ENCODE measurements at regions not wholly inside any gene's neighbourhood (a gene's known extent, or its start where the extent isn't known, plus 50 kb on each side); places are given as distances from the start of the nearest gene placed in this dataset.

DNA sequence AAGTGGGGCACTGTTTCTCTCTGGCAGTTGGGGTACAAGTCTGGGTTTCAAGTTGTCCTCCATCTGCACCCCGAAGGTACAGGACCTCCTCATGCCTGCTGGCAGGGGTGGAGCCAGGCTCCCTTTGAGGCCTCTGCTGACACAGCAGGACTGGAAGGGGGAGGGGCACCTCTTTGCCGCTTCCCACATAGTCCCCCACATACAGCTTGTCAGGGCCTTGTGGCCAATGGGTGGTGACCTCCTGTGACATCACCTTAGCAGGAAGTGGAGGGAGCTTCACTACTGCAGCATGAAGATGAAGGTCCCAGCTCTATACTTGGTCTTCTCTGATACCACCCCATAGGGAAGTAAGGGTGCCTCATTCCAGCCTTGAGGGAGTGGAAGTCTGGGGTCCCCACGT is 167.8 kb downstream of the RAMP3 start:
- TF ChIP-seq POLR2A (IDR thresholded peaks at IDR 0.05; ENCODE audit: low read depth, low read length), result no peak
- TF ChIP-seq POLR2AphosphoS5 (IDR thresholded peaks at IDR 0.05; ENCODE audit: low read depth, low read length), result no peak

Measured in GM12892 (cell line).